PC-9 (cell line): ENCODE measurements at regions not wholly inside any gene's neighbourhood (a gene's known extent, or its start where the extent isn't known, plus 50 kb on each side); places are given as distances from the start of the nearest gene placed in this dataset.

Experiments used
- BruUV-seq: library from RNA; stranded (reverse); fragments of 400-500 nt; replicated peaks from 2 replicates; lab custom pipeline; 2021; lab: Mats Ljungman, UMichigan
- CTCF ChIA-PET: fragments of 300-600 bp; sonication (Branson Sonifier 250); formaldehyde crosslinking; loops from one replicate; lab custom pipeline; 2022; ENCODE audit warnings: antibody characterized with exemption; lab: Charles Lee
- POLR2A ChIA-PET: fragments of 300-600 bp; sonication (Branson Sonifier 250); formaldehyde crosslinking; loops from one replicate; lab custom pipeline; 2022; ENCODE audit warnings: antibody characterized with exemption; ENCODE audit not compliant: unreplicated experiment; lab: Charles Lee
- DNase-seq, 2 experiments: peaks; one replicate each; pipeline versions ENCODE4 v3.0.0 to v3.0.0-alpha.2; 2015 to 2022; ENCODE audit warnings: mixed read lengths in 1 of 2
- H2AFZ ChIP-seq: fragments of 200-600 bp; sonication (generic); 2 replicates; pipeline ENCODE4 v1.8.1; 2017; ENCODE audit warnings: antibody characterized with exemption
- H3F3A ChIP-seq: fragments of 200-600 bp; sonication (generic); 2 replicates; pipeline ENCODE4 v1.8.1; 2017; ENCODE audit warnings: antibody characterized with exemption, mild to moderate bottlenecking, low read depth; ENCODE audit not compliant: insufficient read depth
- H3K27ac ChIP-seq: fragments of 200-600 bp; sonication (generic); 2 replicates; pipeline ENCODE4 v1.6.1; 2016; ENCODE audit warnings: mixed run types
- H3K27me3 ChIP-seq: fragments of 200-600 bp; sonication (generic); 2 replicates; pipeline ENCODE4 v1.6.1; 2016; ENCODE audit warnings: low read depth, mixed run types; ENCODE audit not compliant: insufficient read depth
- H3K36me3 ChIP-seq: fragments of 200-600 bp; sonication (generic); 2 replicates; pipeline ENCODE4 v1.6.1; 2016; ENCODE audit warnings: low read depth, mixed run types
- H3K4me1 ChIP-seq: fragments of 200-600 bp; sonication (generic); replicated peaks from 2 replicates; pipeline ENCODE4 v1.6.1; 2016; ENCODE audit warnings: mixed run types; ENCODE audit not compliant: insufficient read depth
- H3K4me2 ChIP-seq: fragments of 200-600 bp; sonication (generic); 2 replicates; pipeline ENCODE4 v1.6.1; 2017; ENCODE audit warnings: mixed run types
- H3K4me3 ChIP-seq: fragments of 200-600 bp; sonication (generic); 2 replicates; pipeline ENCODE4 v1.6.1; 2016; ENCODE audit warnings: mixed run types
- H3K79me2 ChIP-seq: fragments of 200-600 bp; sonication (generic); 2 replicates; pipeline ENCODE4 v1.6.1; 2017; ENCODE audit warnings: low read depth, mixed run types
- H3K9me2 ChIP-seq: fragments of 200-600 bp; sonication (generic); 2 replicates; pipeline ENCODE4 v1.8.1; 2017; ENCODE audit warnings: mild to moderate bottlenecking; ENCODE audit not compliant: insufficient read depth
- H3K9me3 ChIP-seq: fragments of 200-600 bp; sonication (generic); 2 replicates; pipeline ENCODE4 v1.8.1; 2016; ENCODE audit warnings: low read depth; ENCODE audit not compliant: insufficient read depth
- H4K20me1 ChIP-seq: fragments of 200-600 bp; sonication (generic); 2 replicates; pipeline ENCODE4 v1.8.1; 2017; ENCODE audit not compliant: insufficient read depth
- CTCF ChIP-seq: fragments of 200-600 bp; sonication (generic); conservative IDR thresholded peaks from 2 replicates; pipeline ENCODE4 v1.6.1; 2017; ENCODE audit warnings: mixed run types, antibody characterized with exemption, mild to moderate bottlenecking, moderate library complexity
- EZH2 ChIP-seq: fragments of 200-600 bp; sonication (generic); IDR thresholded peaks from 2 replicates; pipeline ENCODE4 v1.8.0; 2017; ENCODE audit warnings: antibody characterized with exemption, low read depth
- intact Hi-C: fragments of 100-400 bp; cut with micrococcal nuclease; formaldehyde crosslinking; loops from one replicate; pipeline ENCODE4 v1.10.0; 2022; ENCODE audit not compliant: unreplicated experiment

GRCh38 chr3:147002721-147003120, 397.6 kb upstream of the PLSCR5 start:
- Histone ChIP-seq H3F3A (no peaks in the 10 kb centered on the region), H3K27ac (no peak overlapping the region), H3K4me1 (no peaks in the 10 kb centered on the region), H3K4me2 (no peak overlapping the region), H3K79me2 (no peaks in the 10 kb centered on the region), H3K9me2 (no peaks in the 10 kb centered on the region), H3K27me3 (no peaks in the 10 kb centered on the region), H3K9me3 (no peaks in the 10 kb centered on the region), H3K4me3 (no peak overlapping the region), H2AFZ (no peak overlapping the region), H3K36me3 (no peaks in the 10 kb centered on the region), H4K20me1 (no peaks in the 10 kb centered on the region)
- BruUV-seq = no TSS peak
- intact Hi-C loops = no loop called here
- POLR2A ChIA-PET = no interaction called here
- CTCF ChIA-PET = no interaction called here
- TF ChIP-seq CTCF (no peak), EZH2 (no peak)
- DNase-seq = no peak

DNA sequence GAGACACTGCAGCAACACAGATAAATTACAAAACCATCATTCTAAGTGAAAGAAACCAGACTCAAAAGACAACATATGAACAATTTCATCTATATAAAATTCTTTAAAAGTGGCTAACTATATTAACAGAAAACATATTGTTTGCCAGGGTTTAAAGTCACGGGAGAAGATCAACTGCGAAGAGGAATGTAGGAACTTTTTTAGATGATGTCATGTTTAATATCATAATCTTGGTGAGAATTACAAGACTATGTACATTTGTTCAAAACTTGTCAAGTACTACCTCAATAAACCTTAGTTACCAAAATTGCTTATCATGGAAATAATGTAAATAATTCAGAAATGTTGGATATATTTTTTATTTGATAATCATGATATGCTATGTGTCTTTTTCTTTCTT, 395.1 kb upstream of the PLSCR5 start:
- Histone ChIP-seq H3K27ac (no peak overlapping the region), H3K4me1 (no peaks in the 10 kb centered on the region), H3K9me2 (no peaks in the 10 kb centered on the region), H3K79me2 (no peaks in the 10 kb centered on the region), H3K4me3 (no peak overlapping the region), H3K36me3 (no peaks in the 10 kb centered on the region), H3K9me3 (no peaks in the 10 kb centered on the region), H2AFZ (no peak overlapping the region), H3F3A (no peaks in the 10 kb centered on the region), H3K27me3 (no peaks in the 10 kb centered on the region), H3K4me2 (no peak overlapping the region), H4K20me1 (no peaks in the 10 kb centered on the region)
- no peak for DNase-seq
- intact Hi-C loops = no loop called here
- no peak for TF ChIP-seq CTCF
- TF ChIP-seq EZH2 = no peak
- no TSS peak for BruUV-seq
- CTCF ChIA-PET = no interaction called here
- POLR2A ChIA-PET = no interaction called here

- no peak for TF ChIP-seq CTCF
- TF ChIP-seq EZH2 = no peak
- Histone ChIP-seq H3F3A (no peaks in the 10 kb centered on the region), H3K79me2 (no peaks in the 10 kb centered on the region), H3K9me2 (no peaks in the 10 kb centered on the region), H3K4me1 (no peaks in the 10 kb centered on the region), H3K27ac (no peak overlapping the region), H3K27me3 (no peaks in the 10 kb centered on the region), H2AFZ (no peak overlapping the region), H4K20me1 (no peaks in the 10 kb centered on the region), H3K4me3 (no peak overlapping the region), H3K4me2 (no peak overlapping the region), H3K9me3 (no peaks in the 10 kb centered on the region), H3K36me3 (no peaks in the 10 kb centered on the region)
- CTCF ChIA-PET = no interaction called here
- POLR2A ChIA-PET = no interaction called here
- intact Hi-C loops = no loop called here
- BruUV-seq = no TSS peak
- DNase-seq = no peak
Observed at GRCh38 chr3:146991907-146992306, 386.8 kb upstream of the PLSCR5 start.
